A673 (cell line): ENCODE measurements at regions not wholly inside any gene's neighbourhood (a gene's known extent, or its start where the extent isn't known, plus 50 kb on each side); places are given as distances from the start of the nearest gene placed in this dataset.

ENCODE experiments used
- CTCF ChIP-seq: fragments of 300-800, 200-600 bp; sonication (generic); conservative IDR thresholded peaks from 2 replicates; pipeline ENCODE4 v1.5.1; 2017; ENCODE audit warnings: low read depth, mild to moderate bottlenecking, antibody characterized with exemption, low read length, moderate library complexity, mixed read lengths
- EZH2 ChIP-seq: fragments of 200-600 bp; sonication (generic); IDR thresholded peaks from 2 replicates; pipeline ENCODE4 v1.6.1; 2017; ENCODE audit warnings: borderline replicate concordance, low read depth, mild to moderate bottlenecking, mixed read lengths, antibody characterized with exemption, low read length; ENCODE audit not compliant: poor library complexity, severe bottlenecking

GRCh38 chr11:29119116-29119515 lies 897.7 kb downstream of the KCNA4 start:
- TF ChIP-seq EZH2 (no peak), CTCF (no peak)
